IPS-18a (cell line): ENCODE measurements at regions not wholly inside any gene's neighbourhood (a gene's known extent, or its start where the extent isn't known, plus 50 kb on each side); places are given as distances from the start of the nearest gene placed in this dataset.

Experiments
- H3K27ac ChIP-seq: one replicate; pipeline ENCODE4 v1.5.1; 2013; ENCODE audit warnings: low read length
- H3K27me3 ChIP-seq: one replicate; pipeline ENCODE4 v1.6.1; 2013; ENCODE audit warnings: mild to moderate bottlenecking, low read length; ENCODE audit not compliant: control insufficient read depth, insufficient read depth
- H3K36me3 ChIP-seq: one replicate; pipeline ENCODE4 v1.6.1; 2013; ENCODE audit warnings: low read depth, low read length; ENCODE audit not compliant: control insufficient read depth
- H3K4me1 ChIP-seq: one replicate; pipeline ENCODE4 v1.6.1; 2013; ENCODE audit warnings: low read depth, low read length; ENCODE audit not compliant: control insufficient read depth
- H3K4me3 ChIP-seq: one replicate; pipeline ENCODE4 v1.5.1; 2013; ENCODE audit warnings: low read length
- H3K9ac ChIP-seq: one replicate; pipeline ENCODE4 v1.6.1; 2013; ENCODE audit warnings: mild to moderate bottlenecking, low read length, moderate library complexity
- H3K9me3 ChIP-seq: one replicate; pipeline ENCODE4 v1.6.1; 2013; ENCODE audit warnings: low read depth, low read length; ENCODE audit not compliant: control insufficient read depth

DNA sequence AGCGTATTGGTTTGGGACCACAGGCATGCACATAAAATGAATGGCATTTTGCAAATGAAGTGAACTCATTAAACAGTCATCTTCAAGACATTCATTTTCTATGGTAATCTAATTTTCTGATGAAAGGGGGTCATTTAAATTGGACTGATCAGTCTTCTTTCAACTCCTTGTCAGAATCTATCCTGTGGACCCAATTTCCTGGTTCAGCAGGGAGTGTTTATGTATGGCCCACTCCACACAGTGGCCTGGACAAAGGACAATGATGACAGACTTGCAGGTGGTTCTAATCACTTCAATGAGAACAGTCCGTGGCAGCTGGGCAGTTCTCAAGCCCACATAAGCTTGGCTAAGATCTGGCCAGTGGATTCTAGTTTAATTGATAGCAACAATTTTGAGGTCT lies 448.1 kb downstream of the DCDC2C start:
- no peaks in the 10 kb centered on the region for H3K27me3 ChIP-seq
- H3K27ac ChIP-seq, result no peak overlapping the region
- no peak overlapping the region for H3K4me3 ChIP-seq
- no peaks in the 10 kb centered on the region for H3K9me3 ChIP-seq
- H3K36me3 ChIP-seq, result no peaks in the 10 kb centered on the region
- no peak overlapping the region for H3K9ac ChIP-seq
- no peaks in the 10 kb centered on the region for H3K4me1 ChIP-seq

DNA sequence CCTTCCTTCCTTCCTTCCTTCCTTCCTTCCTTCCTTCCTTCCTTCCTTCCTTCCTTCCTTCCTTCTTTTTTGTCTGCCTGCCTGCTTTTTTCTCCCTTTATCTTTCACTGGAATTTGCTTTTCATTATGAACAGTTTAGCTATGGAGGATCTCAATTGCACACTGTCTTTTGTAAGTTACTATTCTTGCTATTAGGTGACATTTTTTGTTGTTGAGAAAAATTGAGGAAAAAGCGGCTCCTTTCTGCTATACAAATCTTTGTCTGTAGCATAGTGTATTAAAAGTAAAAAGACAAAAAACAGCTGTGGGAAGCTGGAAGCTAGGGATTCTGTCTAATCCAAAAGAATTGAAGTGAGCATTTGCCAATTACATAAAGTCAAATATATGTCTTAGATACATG lies 448.7 kb downstream of the DCDC2C start:
- Histone ChIP-seq H3K27ac (no peak overlapping the region), H3K4me3 (no peak overlapping the region), H3K36me3 (no peaks in the 10 kb centered on the region), H3K9ac (no peak overlapping the region), H3K27me3 (no peaks in the 10 kb centered on the region), H3K9me3 (no peaks in the 10 kb centered on the region), H3K4me1 (no peaks in the 10 kb centered on the region)

DNA sequence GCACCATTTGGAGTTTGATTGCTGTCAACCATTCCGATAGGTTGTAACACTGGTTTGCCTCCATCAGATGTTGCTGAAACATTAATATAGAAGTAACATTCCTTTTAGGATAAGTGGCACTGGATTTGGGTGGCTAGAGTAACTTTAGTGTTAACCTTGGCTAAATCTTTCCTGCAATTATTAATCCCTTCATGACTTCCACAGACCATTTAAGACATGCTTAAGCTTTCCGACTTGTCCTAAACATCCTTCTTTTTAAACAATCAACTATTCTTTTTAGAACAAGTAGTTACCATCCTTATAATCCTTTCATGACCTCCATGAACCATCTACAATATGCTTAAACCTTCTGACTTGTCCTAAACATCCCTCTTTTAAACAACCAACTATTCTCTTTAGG lies 465.5 kb downstream of the DCDC2C start:
- no peaks in the 10 kb centered on the region for H3K4me1 ChIP-seq
- peaks cover 80% of the 10 kb centered on the region for H3K9me3 ChIP-seq
- no peaks in the 10 kb centered on the region for H3K27me3 ChIP-seq
- no peak overlapping the region for H3K9ac ChIP-seq
- no peaks in the 10 kb centered on the region for H3K36me3 ChIP-seq
- no peak overlapping the region for H3K4me3 ChIP-seq
- no peak overlapping the region for H3K27ac ChIP-seq

DNA sequence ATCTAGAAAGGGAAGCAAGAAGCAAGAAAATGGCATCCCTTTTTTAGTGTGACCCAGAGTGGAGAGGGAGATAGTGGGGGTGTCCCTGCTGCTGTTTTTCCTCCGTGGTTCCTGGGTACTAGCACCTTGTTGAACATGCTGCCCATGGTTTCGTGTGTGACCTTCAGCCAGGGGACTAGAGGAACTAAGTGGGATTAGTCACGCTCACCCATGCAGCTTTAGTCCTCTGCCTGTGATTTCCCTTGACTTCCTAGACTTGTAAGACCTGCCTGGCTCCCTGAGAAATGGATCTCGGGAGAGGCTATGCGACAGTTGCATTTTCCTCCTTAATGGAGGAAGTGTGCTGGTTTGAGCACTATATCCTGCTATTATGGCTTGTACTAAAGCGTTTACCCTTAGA lies 471.4 kb downstream of the DCDC2C start:
- H3K9me3 ChIP-seq, result peaks cover 61% of the 10 kb centered on the region
- H3K4me3 ChIP-seq, result no peak overlapping the region

DNA sequence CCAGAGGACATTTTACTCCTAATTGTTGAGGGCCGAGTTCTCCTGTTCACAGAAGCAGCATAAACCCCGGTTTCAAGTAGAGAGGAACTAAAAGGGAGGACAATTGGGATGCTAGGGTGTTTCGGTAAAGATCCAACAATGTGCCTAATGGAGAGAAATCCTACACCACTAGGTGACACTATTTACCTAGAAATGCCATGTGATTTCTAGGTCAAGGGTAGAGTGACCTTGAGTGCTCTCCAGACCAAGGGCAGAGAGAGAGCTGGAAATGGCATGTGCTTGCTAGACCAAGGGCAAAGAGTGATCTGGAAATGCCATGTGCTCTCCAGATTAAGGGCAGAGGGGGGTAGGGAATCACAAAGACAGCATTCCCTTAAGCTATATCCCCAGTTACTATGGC lies 472.0 kb downstream of the DCDC2C start:
- Histone ChIP-seq H3K27me3 (no peaks in the 10 kb centered on the region), H3K9ac (no peak overlapping the region), H3K36me3 (no peaks in the 10 kb centered on the region), H3K4me3 (no peak overlapping the region), H3K9me3 (peaks cover 57% of the 10 kb centered on the region), H3K4me1 (no peaks in the 10 kb centered on the region), H3K27ac (no peak overlapping the region)

More for the DNA sequence above, 471.4 kb downstream of the DCDC2C start:
- Histone ChIP-seq H3K27me3 (no peaks in the 10 kb centered on the region), H3K27ac (no peak overlapping the region), H3K9ac (no peak overlapping the region), H3K4me1 (no peaks in the 10 kb centered on the region), H3K36me3 (no peaks in the 10 kb centered on the region)

DNA sequence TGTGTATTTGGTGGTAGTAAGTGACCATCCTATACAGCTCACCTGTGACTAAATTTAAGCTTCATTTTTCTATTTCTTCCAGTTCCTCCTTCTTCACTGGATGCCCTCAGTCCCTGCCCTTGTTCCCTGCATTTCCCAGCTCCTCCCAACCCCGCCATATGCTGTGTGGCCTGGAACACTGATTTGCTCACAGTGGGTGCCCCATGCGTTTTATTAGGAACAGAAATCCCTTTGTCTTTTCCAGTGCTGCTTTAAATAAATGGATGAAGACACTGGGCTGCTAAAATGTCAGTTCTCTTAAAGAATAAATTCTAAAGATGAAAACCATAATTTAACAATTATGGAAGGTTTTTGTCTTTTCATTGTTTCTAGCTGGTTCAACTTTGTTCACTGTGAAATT lies 477.3 kb downstream of the DCDC2C start:
- Histone ChIP-seq H3K4me1 (no peaks in the 10 kb centered on the region), H3K9ac (no peak overlapping the region), H3K27ac (no peak overlapping the region), H3K36me3 (no peaks in the 10 kb centered on the region), H3K27me3 (no peaks in the 10 kb centered on the region), H3K9me3 (peaks cover 11% of the 10 kb centered on the region), H3K4me3 (no peak overlapping the region)

DNA sequence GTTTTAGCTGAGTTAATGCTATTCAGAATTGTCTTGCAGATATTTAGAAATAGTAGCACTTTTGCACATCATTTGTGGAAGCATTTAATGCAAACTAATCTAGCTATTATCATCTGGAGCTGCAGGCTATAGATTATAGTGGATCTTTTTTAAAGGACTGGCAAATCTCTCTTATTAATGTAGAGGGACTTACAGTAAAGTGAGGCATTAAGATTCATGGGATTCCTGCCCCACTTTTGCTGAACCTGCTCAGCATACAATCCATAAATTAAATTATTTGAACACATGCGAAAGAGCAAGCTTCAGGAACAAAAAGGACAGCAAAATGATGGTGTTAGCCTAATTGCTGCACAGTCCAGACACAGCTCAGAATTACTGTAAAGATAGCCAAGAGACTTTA lies 477.7 kb downstream of the DCDC2C start:
- Histone ChIP-seq H3K9me3 (peaks cover 6% of the 10 kb centered on the region), H3K27me3 (no peaks in the 10 kb centered on the region), H3K36me3 (no peaks in the 10 kb centered on the region), H3K4me1 (no peaks in the 10 kb centered on the region), H3K27ac (no peak overlapping the region), H3K4me3 (no peak overlapping the region), H3K9ac (no peak overlapping the region)

DNA sequence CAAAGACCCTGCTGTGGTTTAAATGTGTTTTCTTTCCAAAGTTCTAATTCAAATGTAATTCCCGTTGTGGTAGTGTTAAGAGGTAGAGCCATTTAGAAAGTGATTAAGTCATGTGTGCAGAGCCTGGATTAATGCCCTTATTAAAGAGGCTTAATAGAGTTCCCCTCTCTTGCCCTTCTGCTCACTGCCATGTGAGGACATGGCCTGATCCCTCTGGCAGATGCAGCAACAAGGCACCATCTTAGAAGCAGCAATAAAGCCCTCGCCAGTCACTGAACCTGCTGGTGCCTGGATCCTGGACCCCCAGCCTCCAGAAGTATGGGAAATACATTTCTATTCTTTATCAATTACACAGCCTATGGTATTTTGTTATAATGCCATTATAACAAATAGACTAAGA lies 485.2 kb downstream of the DCDC2C start:
- no peaks in the 10 kb centered on the region for H3K36me3 ChIP-seq
- no peaks in the 10 kb centered on the region for H3K27me3 ChIP-seq
- no peaks in the 10 kb centered on the region for H3K4me1 ChIP-seq
- no peak overlapping the region for H3K27ac ChIP-seq
- peaks cover 12% of the 10 kb centered on the region for H3K9me3 ChIP-seq
- H3K4me3 ChIP-seq, result no peak overlapping the region
- H3K9ac ChIP-seq, result no peak overlapping the region

DNA sequence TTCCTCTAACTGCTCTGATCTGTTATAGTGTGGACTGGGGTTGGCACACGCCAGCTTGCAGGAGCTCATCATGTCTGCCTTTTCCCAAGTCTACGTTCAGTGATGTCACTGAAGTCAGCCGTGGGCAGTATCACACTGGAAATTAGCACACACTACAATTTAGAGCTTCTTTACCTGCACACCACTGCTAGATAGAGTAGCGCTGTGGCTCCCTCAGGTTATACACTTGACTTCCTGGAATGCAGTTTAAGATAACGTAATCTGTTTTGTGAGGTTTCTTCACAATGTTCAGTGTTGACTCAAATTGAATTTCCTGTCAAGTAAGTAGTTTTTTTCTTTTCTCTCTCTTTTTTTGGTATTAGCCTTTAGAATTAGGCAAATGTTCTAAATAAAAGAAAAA lies 487.2 kb downstream of the DCDC2C start:
- H3K4me3 ChIP-seq, result no peak overlapping the region
- H3K27me3 ChIP-seq, result no peaks in the 10 kb centered on the region
- no peak overlapping the region for H3K9ac ChIP-seq
- H3K4me1 ChIP-seq, result no peaks in the 10 kb centered on the region
- no peak overlapping the region for H3K27ac ChIP-seq
- peaks cover 12% of the 10 kb centered on the region for H3K9me3 ChIP-seq
- no peaks in the 10 kb centered on the region for H3K36me3 ChIP-seq

DNA sequence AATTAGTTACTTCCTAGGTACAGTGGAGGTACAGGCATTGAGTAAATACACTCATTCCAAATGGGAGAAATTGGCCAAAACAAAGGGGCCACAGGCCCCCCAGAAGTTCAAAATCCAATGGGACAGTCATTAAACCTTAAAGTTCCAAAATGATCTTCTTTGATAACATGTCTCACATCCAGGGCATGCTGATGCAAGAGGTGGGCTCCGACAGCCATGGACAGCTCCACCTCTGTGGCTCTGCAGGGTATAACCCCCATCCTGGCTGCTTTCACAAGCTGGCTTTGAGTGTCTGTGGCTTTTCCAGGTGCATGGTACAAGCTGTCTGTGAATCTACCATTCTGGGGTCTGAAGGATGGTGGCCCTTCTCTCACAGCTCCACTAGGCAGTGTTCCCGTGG lies 488.7 kb downstream of the DCDC2C start:
- Histone ChIP-seq H3K36me3 (no peaks in the 10 kb centered on the region), H3K9me3 (peaks cover 12% of the 10 kb centered on the region), H3K9ac (no peak overlapping the region), H3K4me3 (no peak overlapping the region), H3K27me3 (no peaks in the 10 kb centered on the region), H3K27ac (no peak overlapping the region), H3K4me1 (no peaks in the 10 kb centered on the region)

DNA sequence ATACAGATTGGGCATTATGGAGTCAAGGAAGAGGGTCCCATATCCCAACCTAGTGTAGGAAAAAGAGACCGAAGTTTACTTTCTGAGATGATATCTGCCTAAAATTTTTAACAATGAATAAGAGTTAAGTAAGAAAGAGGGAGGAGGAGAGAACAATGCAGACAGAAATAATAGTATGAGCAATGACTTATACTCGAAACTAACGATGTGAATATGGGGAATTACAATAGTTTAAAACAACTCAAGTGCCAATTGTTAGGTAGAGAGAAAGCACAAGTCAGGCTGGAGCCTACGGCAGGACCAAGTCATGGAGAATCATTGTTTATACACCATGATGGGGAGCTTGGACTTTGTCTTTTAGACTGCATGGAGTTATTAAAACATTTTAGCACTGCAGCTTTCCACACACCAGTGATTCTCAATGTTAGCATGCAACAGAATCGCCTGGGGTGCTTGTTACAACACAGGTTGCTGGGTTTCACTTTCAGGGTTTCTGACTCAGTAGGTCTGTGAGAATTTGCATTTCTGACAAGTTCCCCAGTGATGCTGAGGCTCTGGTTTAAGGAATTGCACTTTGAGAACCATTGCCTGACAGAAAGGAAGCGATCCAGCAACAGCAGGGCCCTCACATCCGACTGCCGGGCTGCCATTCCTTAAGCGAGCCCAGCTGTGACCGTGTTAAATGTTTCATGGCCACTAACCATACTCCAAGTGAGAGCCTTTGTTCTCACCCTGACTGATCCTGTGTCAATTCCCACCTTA lies 511.2 kb downstream of the DCDC2C start:
- H3K27ac ChIP-seq, result no peak overlapping the region
- H3K9me3 ChIP-seq, result no peaks in the 10 kb centered on the region
- no peak overlapping the region for H3K9ac ChIP-seq
- peaks cover 9% of the 10 kb centered on the region for H3K4me1 ChIP-seq
- no peaks in the 10 kb centered on the region for H3K27me3 ChIP-seq
- no peaks in the 10 kb centered on the region for H3K36me3 ChIP-seq
- no peak overlapping the region for H3K4me3 ChIP-seq

DNA sequence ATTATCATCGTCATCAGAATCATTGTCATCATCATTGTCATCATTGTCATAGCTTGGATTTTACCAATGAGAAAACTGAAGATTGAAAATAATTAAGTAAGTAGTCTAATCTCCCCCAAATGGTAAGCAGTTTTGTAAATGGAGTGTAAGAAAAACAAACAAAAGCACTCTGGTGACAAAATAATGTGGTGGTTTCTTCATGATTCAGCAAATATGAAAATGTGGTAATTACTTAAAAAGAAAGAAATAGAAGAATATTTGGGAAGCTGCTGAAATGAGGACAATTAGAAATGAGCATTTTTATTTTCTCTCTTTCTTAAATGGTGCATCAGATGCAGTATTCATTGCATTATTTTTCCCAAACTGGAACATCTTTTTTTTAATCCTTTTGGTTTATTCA lies 514.4 kb downstream of the DCDC2C start:
- peaks cover 9% of the 10 kb centered on the region for H3K4me1 ChIP-seq
- H3K27ac ChIP-seq, result no peak overlapping the region
- H3K9ac ChIP-seq, result no peak overlapping the region
- H3K36me3 ChIP-seq, result no peaks in the 10 kb centered on the region
- no peaks in the 10 kb centered on the region for H3K9me3 ChIP-seq
- H3K4me3 ChIP-seq, result no peak overlapping the region
- H3K27me3 ChIP-seq, result no peaks in the 10 kb centered on the region
